ENCODE measurements at regions not wholly inside any gene's neighbourhood (a gene's known extent, or its start where the extent isn't known, plus 50 kb on each side); places are given as distances from the start of the nearest gene placed in this dataset.
"Not testable (repeated sequence)": the region's sequence is repeated elsewhere in the genome, so short reads cannot be mapped to it uniquely, and the experiment has no call there.

- H3K4me1 ChIP-seq (ENCODE audit: control insufficient read depth, insufficient read depth, low read length): no peaks in the 10 kb centered on the region
- no peaks in the 10 kb centered on the region for H3K36me3 ChIP-seq (ENCODE audit: control insufficient read depth, insufficient read depth, low read length)
- H3K27me3 ChIP-seq (ENCODE audit: control insufficient read depth, insufficient read depth, low read length): no peaks in the 10 kb centered on the region
- H3K9me3 ChIP-seq (ENCODE audit: control insufficient read depth, low read depth, low read length): no peaks in the 10 kb centered on the region
- no peak overlapping the region for H3K4me3 ChIP-seq (ENCODE audit: low read length)
- no peak for DNase-seq
- H3K27ac ChIP-seq (ENCODE audit: low read length): no peak overlapping the region
These were observed 126.7 kb upstream of the SLC27A6 start for GRCh38 chr5:128838623-128839022.

DNA sequence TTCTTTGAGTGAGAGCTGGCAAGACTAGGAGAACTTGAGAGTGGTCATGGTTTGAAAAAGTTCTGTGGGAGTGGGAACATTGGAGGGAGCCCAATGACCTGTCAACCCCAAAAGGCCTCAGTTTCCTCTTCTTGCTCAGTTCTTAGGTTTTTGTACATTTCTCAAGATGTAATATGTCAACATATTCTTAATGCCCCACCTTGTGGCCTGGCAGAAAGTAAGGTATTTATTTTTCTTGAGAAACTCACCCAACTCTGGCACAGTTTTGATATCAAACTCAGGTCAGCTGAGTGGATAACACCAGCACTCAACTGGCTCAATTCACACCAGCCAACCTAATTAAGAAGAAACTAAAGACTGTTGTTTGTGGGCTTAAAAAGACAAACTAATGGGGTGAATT, 123.0 kb upstream of the SLC27A6 start:
- H3K4me3 ChIP-seq (ENCODE audit: low read length): no peak overlapping the region
- no peak for DNase-seq
- H3K27ac ChIP-seq (ENCODE audit: low read length): no peak overlapping the region
- no peaks in the 10 kb centered on the region for H3K4me1 ChIP-seq (ENCODE audit: control insufficient read depth, insufficient read depth, low read length)
- H3K36me3 ChIP-seq (ENCODE audit: control insufficient read depth, insufficient read depth, low read length): no peaks in the 10 kb centered on the region
- no peaks in the 10 kb centered on the region for H3K9me3 ChIP-seq (ENCODE audit: control insufficient read depth, low read depth, low read length)
- H3K27me3 ChIP-seq (ENCODE audit: control insufficient read depth, insufficient read depth, low read length): no peaks in the 10 kb centered on the region

- Histone ChIP-seq H3K9me3 (ENCODE audit: control insufficient read depth, low read depth, low read length) (no peaks in the 10 kb centered on the region), H3K27ac (ENCODE audit: low read length) (no peak overlapping the region), H3K4me3 (ENCODE audit: low read length) (no peak overlapping the region), H3K4me1 (ENCODE audit: control insufficient read depth, insufficient read depth, low read length) (no peaks in the 10 kb centered on the region), H3K36me3 (ENCODE audit: control insufficient read depth, insufficient read depth, low read length) (no peaks in the 10 kb centered on the region), H3K27me3 (ENCODE audit: control insufficient read depth, insufficient read depth, low read length) (no peaks in the 10 kb centered on the region)
- 38% methylated on average over 1 of the region's 2 CpGs for WGBS (ENCODE audit: insufficient coverage, low lambda C conversion rate)
- no peak for DNase-seq
These were observed 120.8 kb upstream of the SLC27A6 start for GRCh38 chr5:128844354-128844923.

DNA sequence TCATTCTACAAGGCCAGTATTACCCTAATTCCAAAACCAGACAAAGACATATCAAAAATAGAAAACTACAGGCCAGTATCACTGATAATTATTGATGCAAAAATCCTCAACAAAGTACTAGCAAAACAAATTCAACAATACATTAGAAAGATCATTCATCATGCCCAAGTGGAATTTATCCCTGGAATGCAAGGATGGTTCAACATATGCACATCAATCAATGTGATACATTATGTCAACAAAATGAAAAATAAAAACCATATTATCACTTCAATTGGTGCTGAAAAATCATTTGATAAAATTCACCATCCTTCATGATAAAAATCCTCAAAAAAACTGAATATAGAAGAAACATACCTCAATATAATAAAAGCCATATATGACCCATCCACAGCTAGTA, 115.2 kb upstream of the SLC27A6 start:
- DNase-seq: no peak
- no peaks in the 10 kb centered on the region for H3K4me1 ChIP-seq (ENCODE audit: control insufficient read depth, insufficient read depth, low read length)
- no peaks in the 10 kb centered on the region for H3K27me3 ChIP-seq (ENCODE audit: control insufficient read depth, insufficient read depth, low read length)
- H3K9me3 ChIP-seq (ENCODE audit: control insufficient read depth, low read depth, low read length): no peaks in the 10 kb centered on the region
- no peaks in the 10 kb centered on the region for H3K36me3 ChIP-seq (ENCODE audit: control insufficient read depth, insufficient read depth, low read length)
- no peak overlapping the region for H3K27ac ChIP-seq (ENCODE audit: low read length)
- H3K4me3 ChIP-seq (ENCODE audit: low read length): no peak overlapping the region

DNA sequence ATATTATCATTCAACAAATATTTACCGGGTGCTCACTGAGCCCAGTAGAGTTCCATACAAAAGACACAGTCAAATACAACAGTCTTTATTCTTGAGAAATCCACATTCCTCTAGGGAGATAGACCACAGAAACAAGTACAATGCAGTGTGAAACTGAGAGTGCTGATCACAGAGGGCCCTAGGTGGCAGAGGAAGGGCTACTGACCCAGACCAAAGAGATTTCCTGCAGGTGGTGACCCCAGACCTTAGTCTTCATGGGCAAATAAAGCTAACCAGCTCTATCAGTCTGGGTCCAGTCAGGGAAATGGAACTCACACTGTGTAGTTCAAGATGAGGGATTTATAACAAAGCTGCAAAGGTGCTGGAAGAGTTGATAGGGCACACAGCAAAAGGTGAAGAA, 110.4 kb upstream of the SLC27A6 start:
- DNase-seq: no peak
- Histone ChIP-seq H3K4me1 (ENCODE audit: control insufficient read depth, insufficient read depth, low read length) (no peaks in the 10 kb centered on the region), H3K9me3 (ENCODE audit: control insufficient read depth, low read depth, low read length) (no peaks in the 10 kb centered on the region), H3K27ac (ENCODE audit: low read length) (no peak overlapping the region), H3K36me3 (ENCODE audit: control insufficient read depth, insufficient read depth, low read length) (no peaks in the 10 kb centered on the region), H3K27me3 (ENCODE audit: control insufficient read depth, insufficient read depth, low read length) (no peaks in the 10 kb centered on the region), H3K4me3 (ENCODE audit: low read length) (no peak overlapping the region)
- no CpG with 5 or more reads among the region's 1 CpG for WGBS (ENCODE audit: insufficient coverage, low lambda C conversion rate)

DNA sequence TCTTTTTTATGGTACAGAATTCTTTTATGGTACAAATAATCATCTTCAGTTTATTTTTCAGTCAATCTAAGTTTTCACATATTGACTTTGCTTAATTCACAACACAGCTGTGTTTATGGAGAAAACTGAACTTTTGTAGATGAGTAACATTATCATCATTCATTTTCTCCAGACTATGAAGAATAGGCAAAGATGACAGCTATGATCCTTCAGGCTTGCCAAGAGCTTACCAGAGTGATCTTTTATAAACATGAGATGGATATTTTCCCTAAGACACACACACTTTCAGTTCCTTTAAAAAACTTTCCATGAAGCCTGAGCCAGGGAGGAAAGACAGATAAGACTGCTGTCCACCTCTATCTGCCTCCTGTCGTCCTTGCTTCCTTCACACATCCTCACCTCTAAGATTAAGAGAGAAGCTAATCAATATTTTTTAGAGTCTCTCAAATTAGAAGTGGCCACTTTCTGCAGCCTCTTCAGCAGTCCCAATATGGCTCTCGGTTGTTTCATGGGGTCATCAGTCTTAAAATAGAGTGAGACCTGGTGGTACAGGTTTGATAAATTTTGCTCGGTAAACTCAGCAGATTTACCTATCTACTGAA, 108.1 kb upstream of the SLC27A6 start:
- 100% methylated on average over 1 of the region's 3 CpGs for WGBS (ENCODE audit: insufficient coverage, low lambda C conversion rate)
- H3K9me3 ChIP-seq (ENCODE audit: control insufficient read depth, low read depth, low read length): no peaks in the 10 kb centered on the region
- no peak for DNase-seq
- H3K4me1 ChIP-seq (ENCODE audit: control insufficient read depth, insufficient read depth, low read length): no peaks in the 10 kb centered on the region
- H3K4me3 ChIP-seq (ENCODE audit: low read length): no peak overlapping the region
- H3K36me3 ChIP-seq (ENCODE audit: control insufficient read depth, insufficient read depth, low read length): no peaks in the 10 kb centered on the region
- H3K27ac ChIP-seq (ENCODE audit: low read length): no peak overlapping the region
- no peaks in the 10 kb centered on the region for H3K27me3 ChIP-seq (ENCODE audit: control insufficient read depth, insufficient read depth, low read length)

- Histone ChIP-seq H3K9me3 (ENCODE audit: control insufficient read depth, low read depth, low read length) (no peaks in the 10 kb centered on the region), H3K27ac (ENCODE audit: low read length) (no peak overlapping the region), H3K36me3 (ENCODE audit: control insufficient read depth, insufficient read depth, low read length) (no peaks in the 10 kb centered on the region), H3K4me3 (ENCODE audit: low read length) (no peak overlapping the region), H3K4me1 (ENCODE audit: control insufficient read depth, insufficient read depth, low read length) (no peaks in the 10 kb centered on the region), H3K27me3 (ENCODE audit: control insufficient read depth, insufficient read depth, low read length) (no peaks in the 10 kb centered on the region)
- 100% methylated on average over 1 of the region's 1 CpG for WGBS (ENCODE audit: insufficient coverage, low lambda C conversion rate)
- DNase-seq: no peak
These were observed 106.3 kb upstream of the SLC27A6 start for GRCh38 chr5:128858995-128859394.

DNA sequence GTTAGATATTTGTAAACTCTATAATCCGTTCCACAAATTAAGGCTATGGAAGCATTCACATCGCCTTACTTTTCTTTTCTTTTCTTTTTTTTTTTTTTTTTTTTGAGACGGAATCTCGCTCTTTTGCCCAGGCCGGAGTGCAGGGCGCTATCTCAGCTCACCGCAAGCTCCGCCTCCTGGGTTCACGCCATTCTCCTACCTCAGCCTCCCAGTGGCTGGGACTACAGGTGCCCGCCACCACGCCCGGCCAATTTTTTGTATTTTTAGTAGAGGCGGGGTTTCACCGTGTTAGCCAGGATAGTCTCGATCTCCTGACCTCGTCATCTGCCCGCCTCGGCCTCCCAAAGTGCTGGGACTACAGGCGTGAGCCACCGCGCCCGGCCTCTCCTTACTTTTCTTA, 104.1 kb upstream of the SLC27A6 start:
- H3K4me1 ChIP-seq (ENCODE audit: control insufficient read depth, insufficient read depth, low read length); H3K36me3 ChIP-seq (ENCODE audit: control insufficient read depth, insufficient read depth, low read length); H3K4me3 ChIP-seq (ENCODE audit: low read length); DNase-seq; H3K27ac ChIP-seq (ENCODE audit: low read length); H3K9me3 ChIP-seq (ENCODE audit: control insufficient read depth, low read depth, low read length); H3K27me3 ChIP-seq (ENCODE audit: control insufficient read depth, insufficient read depth, low read length): not testable (repeated sequence)
- WGBS (ENCODE audit: insufficient coverage, low lambda C conversion rate): 100% methylated on average over 2 of the region's 22 CpGs

DNA sequence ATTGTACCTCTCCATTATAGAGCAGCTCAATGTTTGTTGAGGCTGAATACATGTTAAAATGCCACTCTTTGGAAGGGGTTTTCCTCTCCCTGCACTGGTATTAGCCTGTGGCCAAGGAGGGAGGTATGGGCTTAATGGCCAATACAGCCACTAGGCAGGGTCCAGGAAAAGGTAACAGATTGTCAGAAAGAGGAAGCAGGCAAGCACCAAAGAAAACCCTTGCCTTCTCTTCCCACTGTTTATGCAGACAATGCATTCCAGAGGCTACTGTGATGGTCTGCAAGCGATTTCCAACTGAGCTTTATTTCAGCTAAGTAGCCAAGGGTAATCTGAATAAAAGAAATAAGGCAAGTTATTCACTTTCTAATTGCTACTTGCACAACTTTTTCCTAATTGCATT, 95.3 kb upstream of the SLC27A6 start:
- Histone ChIP-seq H3K4me3 (ENCODE audit: low read length) (no peak overlapping the region), H3K27ac (ENCODE audit: low read length) (no peak overlapping the region), H3K9me3 (ENCODE audit: control insufficient read depth, low read depth, low read length) (no peaks in the 10 kb centered on the region), H3K27me3 (ENCODE audit: control insufficient read depth, insufficient read depth, low read length) (no peaks in the 10 kb centered on the region), H3K36me3 (ENCODE audit: control insufficient read depth, insufficient read depth, low read length) (no peaks in the 10 kb centered on the region), H3K4me1 (ENCODE audit: control insufficient read depth, insufficient read depth, low read length) (no peaks in the 10 kb centered on the region)
- WGBS (ENCODE audit: insufficient coverage, low lambda C conversion rate): no CpG with 5 or more reads among the region's 1 CpG
- DNase-seq: no peak

DNA sequence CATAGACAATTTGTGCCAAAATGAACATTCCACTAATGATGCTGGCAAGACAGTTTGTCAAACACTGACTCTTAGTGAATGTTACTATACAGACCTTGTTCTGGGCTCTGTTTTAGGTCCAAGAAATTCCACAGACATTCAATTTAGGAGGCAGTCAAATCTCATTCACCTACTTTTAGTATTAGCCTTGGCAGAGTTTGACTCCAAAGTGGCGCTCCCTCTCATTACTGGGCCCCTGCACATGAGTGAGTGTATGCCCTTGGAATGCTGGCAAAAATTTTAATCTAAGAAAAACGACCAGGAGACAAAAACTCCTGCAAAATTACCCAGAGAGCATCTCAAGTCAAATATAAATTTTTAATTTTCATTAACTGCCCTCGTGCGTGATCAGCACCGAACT, 94.9 kb upstream of the SLC27A6 start:
- WGBS (ENCODE audit: insufficient coverage, low lambda C conversion rate): no CpG with 5 or more reads among the region's 5 CpGs
- no peak for DNase-seq
- Histone ChIP-seq H3K9me3 (ENCODE audit: control insufficient read depth, low read depth, low read length) (no peaks in the 10 kb centered on the region), H3K27ac (ENCODE audit: low read length) (no peak overlapping the region), H3K36me3 (ENCODE audit: control insufficient read depth, insufficient read depth, low read length) (no peaks in the 10 kb centered on the region), H3K4me1 (ENCODE audit: control insufficient read depth, insufficient read depth, low read length) (no peaks in the 10 kb centered on the region), H3K27me3 (ENCODE audit: control insufficient read depth, insufficient read depth, low read length) (no peaks in the 10 kb centered on the region), H3K4me3 (ENCODE audit: low read length) (no peak overlapping the region)

DNA sequence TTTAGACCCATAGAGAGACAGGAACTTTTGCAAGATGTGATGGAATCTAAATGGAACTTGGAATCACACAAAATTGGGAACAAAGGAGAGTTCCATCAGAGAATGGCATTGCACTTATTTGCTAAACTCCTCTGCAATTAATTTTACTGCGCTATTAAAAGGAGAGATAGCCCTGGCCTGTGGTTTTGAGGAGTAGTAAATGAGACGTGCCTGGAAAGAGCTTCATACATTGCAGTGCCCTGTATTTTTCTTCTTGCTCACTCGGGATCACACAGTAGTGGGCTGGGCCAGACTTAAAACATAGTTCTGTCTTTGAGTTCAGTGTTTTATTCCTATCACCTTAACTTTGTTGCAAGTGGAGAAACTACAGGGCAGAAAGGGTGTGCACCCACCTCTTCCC, 94.4 kb upstream of the SLC27A6 start:
- Histone ChIP-seq H3K4me1 (ENCODE audit: control insufficient read depth, insufficient read depth, low read length) (no peaks in the 10 kb centered on the region), H3K36me3 (ENCODE audit: control insufficient read depth, insufficient read depth, low read length) (no peaks in the 10 kb centered on the region), H3K4me3 (ENCODE audit: low read length) (no peak overlapping the region), H3K9me3 (ENCODE audit: control insufficient read depth, low read depth, low read length) (no peaks in the 10 kb centered on the region), H3K27me3 (ENCODE audit: control insufficient read depth, insufficient read depth, low read length) (no peaks in the 10 kb centered on the region), H3K27ac (ENCODE audit: low read length) (no peak overlapping the region)
- no peak for DNase-seq
- no CpG with 5 or more reads among the region's 3 CpGs for WGBS (ENCODE audit: insufficient coverage, low lambda C conversion rate)

All from large intestine (tissue), 3 donors.